Upper lobe of right lung (tissue), 1 donor: ENCODE measurements at regions not wholly inside any gene's neighbourhood (a gene's known extent, or its start where the extent isn't known, plus 50 kb on each side); places are given as distances from the start of the nearest gene placed in this dataset.
"Not testable (repeated sequence)": the region's sequence is repeated elsewhere in the genome, so short reads cannot be mapped to it uniquely, and the experiment has no call there.

ENCODE experiments used
- ATAC-seq: fragments of 200-7000 bp; cut with Tn5 transposase; one replicate; pipeline ENCODE4 v1.9.1; 2020; ENCODE audit warnings: mild to moderate bottlenecking, moderate library complexity
- DNase-seq: peaks from one replicate; pipeline ENCODE4 v3.0.0-alpha.2; 2020
- H3K27ac ChIP-seq: fragments of 200-600 bp; one replicate; pipeline ENCODE4 v1.8.0; 2022
- H3K27me3 ChIP-seq: fragments of 200-600 bp; one replicate; pipeline ENCODE4 v1.8.0; 2022; ENCODE audit warnings: mild to moderate bottlenecking
- H3K36me3 ChIP-seq: fragments of 200-600 bp; one replicate; pipeline ENCODE4 v1.8.0; 2022
- H3K4me1 ChIP-seq: fragments of 200-600 bp; one replicate; pipeline ENCODE4 v1.8.0; 2022
- H3K4me3 ChIP-seq: fragments of 200-600 bp; one replicate; pipeline ENCODE4 v1.8.0; 2022; ENCODE audit warnings: mild to moderate bottlenecking
- H3K9me3 ChIP-seq: fragments of 200-600 bp; one replicate; pipeline ENCODE4 v1.8.0; 2022
- CTCF ChIP-seq: fragments of 200-600 bp; IDR thresholded peaks from one replicate; pipeline ENCODE4 v1.8.0; 2022; ENCODE audit warnings: antibody characterized with exemption
- intact Hi-C: fragments of 100-400 bp; cut with DNase I; formaldehyde crosslinking; loops from one replicate; pipeline ENCODE4 v1.11.0; 2022
- donor health status: DM: no; HTN: yes; CAD: no; lungs with severe emphysema.

GRCh38 chr2:23042216-23042906, 342.6 kb upstream of the KLHL29 start:
- Histone ChIP-seq H3K27me3 (no peaks in the 10 kb centered on the region), H3K4me1 (no peaks in the 10 kb centered on the region), H3K9me3 (no peaks in the 10 kb centered on the region), H3K27ac (no peak overlapping the region), H3K36me3 (no peaks in the 10 kb centered on the region), H3K4me3 (no peak overlapping the region)
- intact Hi-C loops = no loop called here
- ATAC-seq (no peak), DNase-seq (no peak)
- TF ChIP-seq CTCF = no peak

GRCh38 chr2:23050388-23050787, 334.6 kb upstream of the KLHL29 start:
- no peak for ATAC-seq
- Histone ChIP-seq H3K9me3 (no peaks in the 10 kb centered on the region), H3K4me3 (no peak overlapping the region), H3K36me3 (no peaks in the 10 kb centered on the region), H3K27me3 (no peaks in the 10 kb centered on the region), H3K27ac (no peak overlapping the region), H3K4me1 (no peaks in the 10 kb centered on the region)
- no peak for TF ChIP-seq CTCF
- intact Hi-C loops = no loop called here
- DNase-seq = no peak

GRCh38 chr2:23053601-23054000, 331.4 kb upstream of the KLHL29 start:
- H3K4me1 ChIP-seq = no peaks in the 10 kb centered on the region
- H3K36me3 ChIP-seq = no peaks in the 10 kb centered on the region
- intact Hi-C loops = no loop called here
- DNase-seq (no peak), ATAC-seq (no peak)
- H3K4me3 ChIP-seq = no peak overlapping the region
- no peaks in the 10 kb centered on the region for H3K27me3 ChIP-seq
- no peaks in the 10 kb centered on the region for H3K9me3 ChIP-seq
- TF ChIP-seq CTCF = no peak
- no peak overlapping the region for H3K27ac ChIP-seq

GRCh38 chr2:23055251-23055650, 329.7 kb upstream of the KLHL29 start:
- DNase-seq (no peak), ATAC-seq (no peak)
- Histone ChIP-seq H3K9me3 (no peaks in the 10 kb centered on the region), H3K4me1 (no peaks in the 10 kb centered on the region), H3K4me3 (no peak overlapping the region), H3K36me3 (no peaks in the 10 kb centered on the region), H3K27ac (no peak overlapping the region), H3K27me3 (no peaks in the 10 kb centered on the region)
- intact Hi-C loops = no loop called here
- no peak for TF ChIP-seq CTCF

GRCh38 chr2:23056846-23057245, 328.1 kb upstream of the KLHL29 start:
- peak; percentile 25 for ATAC-seq
- intact Hi-C loops, H3K4me1 ChIP-seq, H3K27ac ChIP-seq, H3K9me3 ChIP-seq, DNase-seq, H3K4me3 ChIP-seq, H3K36me3 ChIP-seq, H3K27me3 ChIP-seq: not testable (repeated sequence)

GRCh38 chr2:23058435-23058834, 326.5 kb upstream of the KLHL29 start:
- no peak overlapping the region for H3K4me3 ChIP-seq
- intact Hi-C loops = no loop called here
- no peak for TF ChIP-seq CTCF
- no peak for DNase-seq
- no peaks in the 10 kb centered on the region for H3K9me3 ChIP-seq
- no peaks in the 10 kb centered on the region for H3K27me3 ChIP-seq
- H3K27ac ChIP-seq = no peak overlapping the region
- no peak for ATAC-seq
- no peaks in the 10 kb centered on the region for H3K4me1 ChIP-seq
- H3K36me3 ChIP-seq = no peaks in the 10 kb centered on the region
